Ascending aorta (tissue), 2 donors: ENCODE measurements at regions not wholly inside any gene's neighbourhood (a gene's known extent, or its start where the extent isn't known, plus 50 kb on each side); places are given as distances from the start of the nearest gene placed in this dataset.

ENCODE experiments used
- DNase-seq, 2 donors: peaks; one replicate each; pipeline ENCODE4 v3.0.0-alpha.2; 2019; ENCODE audit warnings: low spot score in 2 of 2
- H3K27ac ChIP-seq, 2 donors: fragments of 200-600 bp; sonication (generic); one replicate each; pipeline ENCODE4 v1.5.1; 2016 to 2017; ENCODE audit warnings: mild to moderate bottlenecking in 1 of 2
- H3K27me3 ChIP-seq: fragments of 200-600 bp; sonication (generic); one replicate; pipeline ENCODE4 v1.5.1; 2017
- H3K36me3 ChIP-seq, 2 donors: fragments of 200-600 bp; sonication (generic); one replicate each; pipeline ENCODE4 v1.5.1; 2016
- H3K4me1 ChIP-seq, 2 donors: fragments of 200-600 bp; sonication (generic); one replicate each; pipeline ENCODE4 v1.5.1; 2016 to 2017; ENCODE audit warnings: mild to moderate bottlenecking in 1 of 2
- H3K4me3 ChIP-seq, 2 donors: fragments of 200-600 bp; sonication (generic); one replicate each; pipeline ENCODE4 v1.5.1; 2016 to 2017; ENCODE audit warnings: mild to moderate bottlenecking in 1 of 2
- H3K9me3 ChIP-seq, 2 donors: fragments of 200-600 bp; sonication (generic); one replicate each; pipeline ENCODE4 v1.5.1; 2016
- intact Hi-C: fragments of 100-400 bp; cut with DNase I; formaldehyde crosslinking; loops from one replicate; pipeline ENCODE4 v1.15.1; 2023
- TF ChIP-seq, protein P1 (sequence below), 3 experiments: fragments of 200-600 bp in 2 of 3; fragments of 450-650 bp in 1 of 3; sonication (generic) in 2 of 3; IDR thresholded peaks; one replicate each; pipeline ENCODE4 v1.5.1; 2016 to 2019; ENCODE audit warnings: antibody characterized with exemption in 3 of 3, mild to moderate bottlenecking in 1 of 3, moderate library complexity in 1 of 3

- no peak overlapping the region for H3K4me3 ChIP-seq
- intact Hi-C loops = no loop called here
- no peaks in the 10 kb centered on the region for H3K27me3 ChIP-seq
- H3K4me1 ChIP-seq = no peaks in the 10 kb centered on the region
- DNase-seq = no peak
- H3K9me3 ChIP-seq = no peaks in the 10 kb centered on the region
- no peaks in the 10 kb centered on the region for H3K36me3 ChIP-seq
- TF ChIP-seq, protein P1, sequence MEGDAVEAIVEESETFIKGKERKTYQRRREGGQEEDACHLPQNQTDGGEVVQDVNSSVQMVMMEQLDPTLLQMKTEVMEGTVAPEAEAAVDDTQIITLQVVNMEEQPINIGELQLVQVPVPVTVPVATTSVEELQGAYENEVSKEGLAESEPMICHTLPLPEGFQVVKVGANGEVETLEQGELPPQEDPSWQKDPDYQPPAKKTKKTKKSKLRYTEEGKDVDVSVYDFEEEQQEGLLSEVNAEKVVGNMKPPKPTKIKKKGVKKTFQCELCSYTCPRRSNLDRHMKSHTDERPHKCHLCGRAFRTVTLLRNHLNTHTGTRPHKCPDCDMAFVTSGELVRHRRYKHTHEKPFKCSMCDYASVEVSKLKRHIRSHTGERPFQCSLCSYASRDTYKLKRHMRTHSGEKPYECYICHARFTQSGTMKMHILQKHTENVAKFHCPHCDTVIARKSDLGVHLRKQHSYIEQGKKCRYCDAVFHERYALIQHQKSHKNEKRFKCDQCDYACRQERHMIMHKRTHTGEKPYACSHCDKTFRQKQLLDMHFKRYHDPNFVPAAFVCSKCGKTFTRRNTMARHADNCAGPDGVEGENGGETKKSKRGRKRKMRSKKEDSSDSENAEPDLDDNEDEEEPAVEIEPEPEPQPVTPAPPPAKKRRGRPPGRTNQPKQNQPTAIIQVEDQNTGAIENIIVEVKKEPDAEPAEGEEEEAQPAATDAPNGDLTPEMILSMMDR (IDR thresholded peaks at IDR 0.05) = no peak
- H3K27ac ChIP-seq = no peak overlapping the region
These were observed 2494.2 kb upstream of the PCDH20 start for GRCh38 chr13:63909726-63910375.

DNA sequence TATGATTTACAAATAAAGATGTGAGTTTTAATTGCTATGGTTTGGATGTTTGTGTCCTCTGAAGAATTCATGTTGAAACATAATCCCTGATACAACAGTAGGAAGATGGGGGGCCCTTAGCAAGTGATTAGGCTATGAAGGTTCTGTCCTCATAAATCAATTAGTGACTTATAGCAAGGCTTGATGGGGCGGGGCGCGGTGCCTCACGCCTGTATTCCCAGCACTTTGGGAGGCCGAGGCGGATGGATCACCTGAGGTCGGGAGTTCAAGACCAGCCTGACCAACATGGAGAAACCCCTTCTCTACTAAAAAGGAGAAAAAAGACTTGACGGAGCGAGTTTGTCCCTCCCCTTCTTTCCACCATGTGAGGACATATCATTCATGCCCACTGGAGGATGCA, 2486.5 kb upstream of the PCDH20 start:
- TF ChIP-seq, protein P1 (IDR thresholded peaks at IDR 0.05) = no peak
- H3K36me3 ChIP-seq = no peaks in the 10 kb centered on the region
- intact Hi-C loops = no loop called here
- H3K4me3 ChIP-seq = no peak overlapping the region
- H3K27me3 ChIP-seq = no peaks in the 10 kb centered on the region
- no peaks in the 10 kb centered on the region for H3K9me3 ChIP-seq
- H3K27ac ChIP-seq = no peak overlapping the region
- DNase-seq = no peak
- no peaks in the 10 kb centered on the region for H3K4me1 ChIP-seq

- TF ChIP-seq, protein P1 (IDR thresholded peaks at IDR 0.05) = no peak
- Histone ChIP-seq H3K9me3 (no peaks in the 10 kb centered on the region), H3K4me3 (no peak overlapping the region), H3K27ac (no peak overlapping the region), H3K36me3 (no peaks in the 10 kb centered on the region), H3K4me1 (no peaks in the 10 kb centered on the region), H3K27me3 (no peaks in the 10 kb centered on the region)
- intact Hi-C loops = no loop called here
- no peak for DNase-seq
These were observed 2486.0 kb upstream of the PCDH20 start for GRCh38 chr13:63901630-63902029.

- no peaks in the 10 kb centered on the region for H3K4me1 ChIP-seq
- no peaks in the 10 kb centered on the region for H3K9me3 ChIP-seq
- H3K27me3 ChIP-seq = no peaks in the 10 kb centered on the region
- no peaks in the 10 kb centered on the region for H3K36me3 ChIP-seq
- DNase-seq = no peak
- TF ChIP-seq, protein P1 (IDR thresholded peaks at IDR 0.05) = no peak
- no peak overlapping the region for H3K4me3 ChIP-seq
- H3K27ac ChIP-seq = no peak overlapping the region
- intact Hi-C loops = no loop called here
These were observed 2484.8 kb upstream of the PCDH20 start for GRCh38 chr13:63900406-63900805.

DNA sequence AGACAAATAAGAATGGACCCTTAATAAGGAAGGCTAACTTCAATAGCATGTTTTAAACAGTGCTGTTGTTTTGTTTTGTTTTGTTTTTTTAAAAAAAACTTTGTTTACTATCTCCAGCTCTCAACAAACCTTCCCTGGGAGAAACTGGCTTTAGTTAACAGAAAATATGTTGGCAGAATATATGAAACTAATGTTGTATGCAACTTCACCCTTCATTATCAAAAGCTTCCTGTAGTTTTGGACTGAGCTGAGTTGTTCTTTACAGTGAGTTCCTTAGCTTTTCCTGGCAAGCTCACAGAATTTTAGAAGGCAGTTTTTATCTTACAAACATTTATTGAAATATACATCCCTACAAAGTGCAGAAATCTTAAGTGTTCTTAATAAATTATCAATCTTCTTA, 2480.7 kb upstream of the PCDH20 start:
- H3K9me3 ChIP-seq = no peaks in the 10 kb centered on the region
- no peaks in the 10 kb centered on the region for H3K4me1 ChIP-seq
- no peak overlapping the region for H3K27ac ChIP-seq
- no peaks in the 10 kb centered on the region for H3K27me3 ChIP-seq
- TF ChIP-seq, protein P1 (IDR thresholded peaks at IDR 0.05) = no peak
- no peak overlapping the region for H3K4me3 ChIP-seq
- no peaks in the 10 kb centered on the region for H3K36me3 ChIP-seq
- no peak for DNase-seq
- intact Hi-C loops = no loop called here

DNA sequence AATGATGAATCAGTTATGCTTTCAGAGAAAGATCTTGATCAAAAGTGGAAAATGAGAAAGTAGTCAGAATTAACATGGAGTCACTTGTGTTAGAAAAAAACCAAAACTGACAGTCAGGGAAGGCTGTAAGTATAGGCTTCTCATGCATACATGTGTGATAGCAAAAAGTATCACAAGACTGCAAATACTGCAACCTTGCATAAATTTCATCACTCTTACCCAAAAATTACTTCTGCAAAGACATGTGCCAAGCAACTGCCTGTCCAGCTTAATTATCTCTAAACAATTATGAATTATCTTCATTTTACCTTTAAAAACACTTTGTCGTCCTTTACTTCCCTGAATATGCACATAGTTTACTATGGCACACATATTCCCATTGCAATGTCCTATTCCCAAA, 2466.4 kb upstream of the PCDH20 start:
- Histone ChIP-seq H3K36me3 (no peaks in the 10 kb centered on the region), H3K27ac (no peak overlapping the region), H3K9me3 (no peaks in the 10 kb centered on the region), H3K4me1 (no peaks in the 10 kb centered on the region), H3K4me3 (no peak overlapping the region), H3K27me3 (no peaks in the 10 kb centered on the region)
- TF ChIP-seq, protein P1 (IDR thresholded peaks at IDR 0.05) = no peak
- no peak for DNase-seq
- intact Hi-C loops = no loop called here
